SK-N-SH treated with all-trans-retinoic acid at 6 μM for 48 hours (cell line): ENCODE measurements at regions not wholly inside any gene's neighbourhood (a gene's known extent, or its start where the extent isn't known, plus 50 kb on each side); places are given as distances from the start of the nearest gene placed in this dataset.

Experiments
- ATAC-seq: fragments of 200-7000 bp; cut with Tn5 transposase; 3 replicates; pipeline ENCODE4 v1.9.1; 2020; ENCODE audit warnings: mild to moderate bottlenecking, moderate library complexity
- BACH2 ChIP-seq: fragments of 250-450 bp; sonication (Bioruptor Pico); IDR thresholded peaks from 2 replicates; pipeline ENCODE4 v1.9.0; 2021; ENCODE audit warnings: mild to moderate bottlenecking, borderline replicate concordance
- CREB5 ChIP-seq: fragments of 250-450 bp; sonication (Bioruptor Pico); IDR thresholded peaks from 2 replicates; pipeline ENCODE4 v1.5.1; 2020; ENCODE audit warnings: low read depth, mild to moderate bottlenecking, moderate library complexity
- CSDC2 ChIP-seq: fragments of 250-450 bp; sonication (Bioruptor Pico); IDR thresholded peaks from 2 replicates; pipeline ENCODE4 v1.5.0; 2020; ENCODE audit warnings: mild to moderate bottlenecking, moderate library complexity
- CSRNP3 ChIP-seq: fragments of 250-450 bp; sonication (Bioruptor Pico); IDR thresholded peaks from 2 replicates; pipeline ENCODE4 v1.5.1; 2021; ENCODE audit warnings: mild to moderate bottlenecking, moderate library complexity
- GLIS3 ChIP-seq: fragments of 250-450 bp; sonication (Bioruptor Pico); IDR thresholded peaks from 2 replicates; pipeline ENCODE4 v1.5.0; 2020; ENCODE audit warnings: mild to moderate bottlenecking, moderate library complexity
- ISL1 ChIP-seq: fragments of 250-450 bp; sonication (Bioruptor Pico); IDR thresholded peaks from 2 replicates; pipeline ENCODE4 v2.1.2; 2022; ENCODE audit warnings: mild to moderate bottlenecking, moderate library complexity
- OSR1 ChIP-seq: fragments of 250-450 bp; sonication (Bioruptor Pico); IDR thresholded peaks from 2 replicates; pipeline ENCODE4 v1.8.0; 2022; ENCODE audit warnings: moderate library complexity, mild to moderate bottlenecking, inconsistent platforms
- PATZ1 ChIP-seq: fragments of 250-450 bp; sonication (Bioruptor Pico); IDR thresholded peaks from 2 replicates; pipeline ENCODE4 v1.8.0; 2020; ENCODE audit warnings: mild to moderate bottlenecking, moderate library complexity, borderline replicate concordance
- POU6F1 ChIP-seq: fragments of 250-450 bp; sonication (Bioruptor Pico); IDR thresholded peaks from 2 replicates; pipeline ENCODE4 v1.8.0; 2021; ENCODE audit warnings: low read depth, mild to moderate bottlenecking, moderate library complexity, borderline replicate concordance
- RARB ChIP-seq: fragments of 250-450 bp; sonication (Bioruptor Pico); IDR thresholded peaks from 2 replicates; pipeline ENCODE4 v1.8.0; 2021; ENCODE audit warnings: mild to moderate bottlenecking, moderate library complexity
- TCF4 ChIP-seq: fragments of 250-450 bp; sonication (Bioruptor Pico); IDR thresholded peaks from 2 replicates; pipeline ENCODE4 v1.8.0; 2021; ENCODE audit warnings: mild to moderate bottlenecking, moderate library complexity, borderline replicate concordance
- TOX ChIP-seq: fragments of 250-450 bp; sonication (Bioruptor Pico); IDR thresholded peaks from 2 replicates; pipeline ENCODE4 v1.8.0; 2021; ENCODE audit warnings: mild to moderate bottlenecking, moderate library complexity, borderline replicate concordance
- TSHZ2 ChIP-seq: fragments of 250-450 bp; sonication (Bioruptor Pico); IDR thresholded peaks from 2 replicates; pipeline ENCODE4 v1.5.0; 2020; ENCODE audit warnings: mild to moderate bottlenecking, moderate library complexity
- ZFP3 ChIP-seq: fragments of 250-450 bp; sonication (Bioruptor Pico); IDR thresholded peaks from 2 replicates; pipeline ENCODE4 v1.5.0; 2020; ENCODE audit warnings: mild to moderate bottlenecking, moderate library complexity
- ZFP30 ChIP-seq: fragments of 450-650 bp; formaldehyde crosslinking; IDR thresholded peaks from 2 replicates; pipeline ENCODE4 v1.5.0; 2022; ENCODE audit warnings: mild to moderate bottlenecking, moderate library complexity
- ZNF8 ChIP-seq: fragments of 450-650 bp; formaldehyde crosslinking; IDR thresholded peaks from 2 replicates; pipeline ENCODE4 v1.5.0; 2020; ENCODE audit warnings: mild to moderate bottlenecking, moderate library complexity

GRCh38 chr5:96254980-96255691 lies 177.9 kb downstream of the PCSK1 start:
- peak; percentile 77 for ATAC-seq
- TF ChIP-seq ISL1 (CRISPR knock-in tag) (peak; percentile 88), PATZ1 (CRISPR knock-in tag) (peak; percentile 65), ZFP30 (CRISPR knock-in tag) (no peak), TCF4 (no peak), RARB (CRISPR knock-in tag) (peak; percentile 77; the same call in 1 of the 2 replicates), ZNF8 (CRISPR knock-in tag) (no peak), CREB5 (CRISPR knock-in tag) (peak; percentile 60; the same call in 1 of the 2 replicates), POU6F1 (CRISPR knock-in tag) (peak; percentile 81; the same call in 1 of the 2 replicates), TOX (CRISPR knock-in tag) (peak; percentile 94), CSRNP3 (no peak), OSR1 (CRISPR knock-in tag) (0 out of 2 replicates have a peak, but pooled peaks have one; percentile 61)
- TF ChIP-seq, all 23 proteins: peak for 7

- no peak for TF ChIP-seq CSDC2 (CRISPR knock-in tag)
- TF ChIP-seq ZNF8 (CRISPR knock-in tag): no peak
- TF ChIP-seq CSRNP3: no peak
- TF ChIP-seq PATZ1 (CRISPR knock-in tag): no peak
- no peak for TF ChIP-seq ZFP30 (CRISPR knock-in tag)
- no peak for TF ChIP-seq ZFP3 (CRISPR knock-in tag)
- no peak for TF ChIP-seq RARB (CRISPR knock-in tag)
- no peak for TF ChIP-seq ISL1 (CRISPR knock-in tag)
- TF ChIP-seq TSHZ2: no peak
- no peak for TF ChIP-seq GLIS3
- TF ChIP-seq BACH2 (CRISPR knock-in tag): no peak
- ATAC-seq: no peak
Observed at GRCh38 chr5:96253140-96253539, 179.9 kb downstream of the PCSK1 start.
